H1 (cell line): ENCODE measurements at regions not wholly inside any gene's neighbourhood (a gene's known extent, or its start where the extent isn't known, plus 50 kb on each side); places are given as distances from the start of the nearest gene placed in this dataset.

Source experiments
- ASH2L ChIP-seq: fragments of 200-600, 300-600 bp; sonication (generic); IDR thresholded peaks from one replicate; pipeline ENCODE4 v1.7.1; 2017; ENCODE audit warnings: low read length
- CTBP2 ChIP-seq: IDR thresholded peaks from 2 replicates; pipeline ENCODE4 v1.7.0; 2011; ENCODE audit warnings: borderline replicate concordance, mild to moderate bottlenecking, moderate library complexity, mixed read lengths, low read length; ENCODE audit not compliant: insufficient read depth, insufficient read length
- HDAC2 ChIP-seq, 2 experiments: fragments of 300-600 bp in 1 of 2; sonication (generic) in 1 of 2; IDR thresholded peaks; 2 replicates each; pipeline ENCODE4 v1.6.1; 2011 to 2012; ENCODE audit warnings: low read depth in 2 of 2, low read length in 2 of 2, mild to moderate bottlenecking in 2 of 2, moderate library complexity in 2 of 2, borderline replicate concordance in 1 of 2, inconsistent platforms in 1 of 2
- RBBP5 ChIP-seq: IDR thresholded peaks from 2 replicates; pipeline ENCODE4 v1.7.1; 2012; ENCODE audit warnings: low read depth, mild to moderate bottlenecking, inconsistent platforms, low read length, moderate library complexity, borderline replicate concordance
- TF ChIP-seq, protein P1 (sequence below): fragments of 300-600 bp; sonication (generic); IDR thresholded peaks from 2 replicates; pipeline ENCODE4 v1.7.1; 2012; ENCODE audit warnings: low read length, moderate library complexity, mild to moderate bottlenecking, inconsistent platforms; ENCODE audit not compliant: insufficient replicate concordance

DNA sequence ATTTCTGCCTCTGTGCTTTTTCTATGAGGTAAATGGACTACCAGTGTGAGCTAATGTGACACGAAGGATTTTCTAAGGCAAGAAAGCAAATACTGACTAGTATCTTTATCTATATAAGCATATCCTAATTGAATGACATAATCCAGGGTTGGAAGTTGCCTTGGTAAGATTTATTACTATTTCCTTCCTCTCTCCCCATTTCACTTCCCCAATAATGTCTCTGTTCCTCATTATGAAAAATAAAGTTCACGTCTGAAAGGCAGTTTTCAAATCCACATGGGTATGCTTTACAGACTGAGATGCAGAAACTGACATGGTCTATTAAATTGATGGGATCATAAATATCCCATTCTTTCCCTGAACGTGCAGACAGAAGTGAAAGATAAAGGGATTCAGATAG is 86.0 kb downstream of the DTWD1 start (continued):
- TF ChIP-seq, protein P1, sequence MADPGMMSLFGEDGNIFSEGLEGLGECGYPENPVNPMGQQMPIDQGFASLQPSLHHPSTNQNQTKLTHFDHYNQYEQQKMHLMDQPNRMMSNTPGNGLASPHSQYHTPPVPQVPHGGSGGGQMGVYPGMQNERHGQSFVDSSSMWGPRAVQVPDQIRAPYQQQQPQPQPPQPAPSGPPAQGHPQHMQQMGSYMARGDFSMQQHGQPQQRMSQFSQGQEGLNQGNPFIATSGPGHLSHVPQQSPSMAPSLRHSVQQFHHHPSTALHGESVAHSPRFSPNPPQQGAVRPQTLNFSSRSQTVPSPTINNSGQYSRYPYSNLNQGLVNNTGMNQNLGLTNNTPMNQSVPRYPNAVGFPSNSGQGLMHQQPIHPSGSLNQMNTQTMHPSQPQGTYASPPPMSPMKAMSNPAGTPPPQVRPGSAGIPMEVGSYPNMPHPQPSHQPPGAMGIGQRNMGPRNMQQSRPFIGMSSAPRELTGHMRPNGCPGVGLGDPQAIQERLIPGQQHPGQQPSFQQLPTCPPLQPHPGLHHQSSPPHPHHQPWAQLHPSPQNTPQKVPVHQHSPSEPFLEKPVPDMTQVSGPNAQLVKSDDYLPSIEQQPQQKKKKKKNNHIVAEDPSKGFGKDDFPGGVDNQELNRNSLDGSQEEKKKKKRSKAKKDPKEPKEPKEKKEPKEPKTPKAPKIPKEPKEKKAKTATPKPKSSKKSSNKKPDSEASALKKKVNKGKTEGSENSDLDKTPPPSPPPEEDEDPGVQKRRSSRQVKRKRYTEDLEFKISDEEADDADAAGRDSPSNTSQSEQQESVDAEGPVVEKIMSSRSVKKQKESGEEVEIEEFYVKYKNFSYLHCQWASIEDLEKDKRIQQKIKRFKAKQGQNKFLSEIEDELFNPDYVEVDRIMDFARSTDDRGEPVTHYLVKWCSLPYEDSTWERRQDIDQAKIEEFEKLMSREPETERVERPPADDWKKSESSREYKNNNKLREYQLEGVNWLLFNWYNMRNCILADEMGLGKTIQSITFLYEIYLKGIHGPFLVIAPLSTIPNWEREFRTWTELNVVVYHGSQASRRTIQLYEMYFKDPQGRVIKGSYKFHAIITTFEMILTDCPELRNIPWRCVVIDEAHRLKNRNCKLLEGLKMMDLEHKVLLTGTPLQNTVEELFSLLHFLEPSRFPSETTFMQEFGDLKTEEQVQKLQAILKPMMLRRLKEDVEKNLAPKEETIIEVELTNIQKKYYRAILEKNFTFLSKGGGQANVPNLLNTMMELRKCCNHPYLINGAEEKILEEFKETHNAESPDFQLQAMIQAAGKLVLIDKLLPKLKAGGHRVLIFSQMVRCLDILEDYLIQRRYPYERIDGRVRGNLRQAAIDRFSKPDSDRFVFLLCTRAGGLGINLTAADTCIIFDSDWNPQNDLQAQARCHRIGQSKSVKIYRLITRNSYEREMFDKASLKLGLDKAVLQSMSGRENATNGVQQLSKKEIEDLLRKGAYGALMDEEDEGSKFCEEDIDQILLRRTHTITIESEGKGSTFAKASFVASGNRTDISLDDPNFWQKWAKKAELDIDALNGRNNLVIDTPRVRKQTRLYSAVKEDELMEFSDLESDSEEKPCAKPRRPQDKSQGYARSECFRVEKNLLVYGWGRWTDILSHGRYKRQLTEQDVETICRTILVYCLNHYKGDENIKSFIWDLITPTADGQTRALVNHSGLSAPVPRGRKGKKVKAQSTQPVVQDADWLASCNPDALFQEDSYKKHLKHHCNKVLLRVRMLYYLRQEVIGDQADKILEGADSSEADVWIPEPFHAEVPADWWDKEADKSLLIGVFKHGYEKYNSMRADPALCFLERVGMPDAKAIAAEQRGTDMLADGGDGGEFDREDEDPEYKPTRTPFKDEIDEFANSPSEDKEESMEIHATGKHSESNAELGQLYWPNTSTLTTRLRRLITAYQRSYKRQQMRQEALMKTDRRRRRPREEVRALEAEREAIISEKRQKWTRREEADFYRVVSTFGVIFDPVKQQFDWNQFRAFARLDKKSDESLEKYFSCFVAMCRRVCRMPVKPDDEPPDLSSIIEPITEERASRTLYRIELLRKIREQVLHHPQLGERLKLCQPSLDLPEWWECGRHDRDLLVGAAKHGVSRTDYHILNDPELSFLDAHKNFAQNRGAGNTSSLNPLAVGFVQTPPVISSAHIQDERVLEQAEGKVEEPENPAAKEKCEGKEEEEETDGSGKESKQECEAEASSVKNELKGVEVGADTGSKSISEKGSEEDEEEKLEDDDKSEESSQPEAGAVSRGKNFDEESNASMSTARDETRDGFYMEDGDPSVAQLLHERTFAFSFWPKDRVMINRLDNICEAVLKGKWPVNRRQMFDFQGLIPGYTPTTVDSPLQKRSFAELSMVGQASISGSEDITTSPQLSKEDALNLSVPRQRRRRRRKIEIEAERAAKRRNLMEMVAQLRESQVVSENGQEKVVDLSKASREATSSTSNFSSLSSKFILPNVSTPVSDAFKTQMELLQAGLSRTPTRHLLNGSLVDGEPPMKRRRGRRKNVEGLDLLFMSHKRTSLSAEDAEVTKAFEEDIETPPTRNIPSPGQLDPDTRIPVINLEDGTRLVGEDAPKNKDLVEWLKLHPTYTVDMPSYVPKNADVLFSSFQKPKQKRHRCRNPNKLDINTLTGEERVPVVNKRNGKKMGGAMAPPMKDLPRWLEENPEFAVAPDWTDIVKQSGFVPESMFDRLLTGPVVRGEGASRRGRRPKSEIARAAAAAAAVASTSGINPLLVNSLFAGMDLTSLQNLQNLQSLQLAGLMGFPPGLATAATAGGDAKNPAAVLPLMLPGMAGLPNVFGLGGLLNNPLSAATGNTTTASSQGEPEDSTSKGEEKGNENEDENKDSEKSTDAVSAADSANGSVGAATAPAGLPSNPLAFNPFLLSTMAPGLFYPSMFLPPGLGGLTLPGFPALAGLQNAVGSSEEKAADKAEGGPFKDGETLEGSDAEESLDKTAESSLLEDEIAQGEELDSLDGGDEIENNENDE, result no peak
- TF ChIP-seq ASH2L, result no peak
- TF ChIP-seq CTBP2, result no peak
- no peak for TF ChIP-seq HDAC2 (IDR thresholded peaks at IDR 0.05; ENCODE audit: borderline replicate concordance in 1 of 2, low read depth in 2 of 2, low read length in 2 of 2)
- no peak for TF ChIP-seq RBBP5
